ENCODE measurements at regions not wholly inside any gene's neighbourhood (a gene's known extent, or its start where the extent isn't known, plus 50 kb on each side); places are given as distances from the start of the nearest gene placed in this dataset.

GRCh38 chr11:70573701-70574151 lies 175.4 kb downstream of the CTTN start:
- TF ChIP-seq PKNOX1 (IDR thresholded peaks at IDR 0.05) (no peak), LEF1 (IDR thresholded peaks at IDR 0.05; ENCODE audit: borderline replicate concordance) (no peak), SP1 (IDR thresholded peaks at IDR 0.05) (no peak), BHLHE40 (IDR thresholded peaks at IDR 0.05; ENCODE audit: borderline replicate concordance) (no peak), NFRKB (IDR thresholded peaks at IDR 0.05) (no peak), FOXM1 (IDR thresholded peaks at IDR 0.05; ENCODE audit: borderline replicate concordance) (no peak), L3MBTL2 (conservative IDR thresholded peaks at IDR 0.05) (no peak), FOXK2 (IDR thresholded peaks at IDR 0.05) (no peak), FOXA1 (IDR thresholded peaks at IDR 0.05) (no peak), TARDBP (IDR thresholded peaks at IDR 0.05) (no peak)

All from HEK293T (cell line).